Activated gamma-delta T cell treated with anti-CD3 and anti-CD28 coated beads, Interleukin-2, amount 50 U/mL, for 16 hours (primary cell): ENCODE measurements at regions not wholly inside any gene's neighbourhood (a gene's known extent, or its start where the extent isn't known, plus 50 kb on each side); places are given as distances from the start of the nearest gene placed in this dataset.
"Not testable (repeated sequence)": the region's sequence is repeated elsewhere in the genome, so short reads cannot be mapped to it uniquely, and the experiment has no call there.

Experiments
- DNase-seq: peaks from one replicate; pipeline ENCODE4 v3.0.0-alpha.2; 2020; ENCODE audit warnings: low read depth

- DNase-seq, result no peak
These were observed 1646.8 kb upstream of the TMEFF2 start for GRCh38 chr2:193841384-193842150.

GRCh38 chr2:193837111-193837738 is 1642.5 kb upstream of the TMEFF2 start:
- DNase-seq, result no peak

- not testable (repeated sequence) for DNase-seq
These were observed 1641.8 kb upstream of the TMEFF2 start for GRCh38 chr2:193836424-193837006.

GRCh38 chr2:193833895-193834294 is 1639.2 kb upstream of the TMEFF2 start:
- DNase-seq, result not testable (repeated sequence)

GRCh38 chr2:193824474-193824873 is 1629.7 kb upstream of the TMEFF2 start:
- DNase-seq, result no peak

- no peak for DNase-seq
These were observed 1624.2 kb upstream of the TMEFF2 start for GRCh38 chr2:193818801-193819499.

GRCh38 chr2:193816008-193816407 is 1621.3 kb upstream of the TMEFF2 start:
- DNase-seq, result no peak

- no peak for DNase-seq
These were observed 1615.8 kb upstream of the TMEFF2 start for GRCh38 chr2:193810533-193810932.

GRCh38 chr2:193808877-193809276 is 1614.1 kb upstream of the TMEFF2 start:
- DNase-seq, result no peak

- no peak for DNase-seq
These were observed 1611.5 kb upstream of the TMEFF2 start for GRCh38 chr2:193806088-193806774.

- no peak for DNase-seq
These were observed 1602.1 kb upstream of the TMEFF2 start for GRCh38 chr2:193796847-193797246.

- no peak for DNase-seq
These were observed 1599.2 kb upstream of the TMEFF2 start for GRCh38 chr2:193793914-193794313.

- DNase-seq, result no peak
These were observed 1588.9 kb upstream of the TMEFF2 start for GRCh38 chr2:193783681-193784080.

GRCh38 chr2:193778293-193778692 is 1583.6 kb upstream of the TMEFF2 start:
- no peak for DNase-seq

GRCh38 chr2:193776988-193777387 is 1582.3 kb upstream of the TMEFF2 start:
- no peak for DNase-seq

- DNase-seq, result no peak
These were observed 1579.4 kb upstream of the TMEFF2 start for GRCh38 chr2:193774166-193774565.

- no peak for DNase-seq
These were observed 1556.6 kb upstream of the TMEFF2 start for GRCh38 chr2:193751299-193751698.

- no peak for DNase-seq
These were observed 1554.8 kb upstream of the TMEFF2 start for GRCh38 chr2:193749485-193749884.

- DNase-seq, result no peak
These were observed 1548.4 kb upstream of the TMEFF2 start for GRCh38 chr2:193743089-193743488.

GRCh38 chr2:193738892-193739291 is 1544.2 kb upstream of the TMEFF2 start:
- no peak for DNase-seq

- DNase-seq, result no peak
These were observed 1518.2 kb upstream of the TMEFF2 start for GRCh38 chr2:193712912-193713311.

GRCh38 chr2:193703411-193703810 is 1508.7 kb upstream of the TMEFF2 start:
- DNase-seq, result no peak
